Endodermal cell (in vitro differentiated cells): ENCODE measurements at regions not wholly inside any gene's neighbourhood (a gene's known extent, or its start where the extent isn't known, plus 50 kb on each side); places are given as distances from the start of the nearest gene placed in this dataset.
A peak's percentile ranks its signal among the peaks of the same experiment; 100 is the strongest.
"Not testable (repeated sequence)": the region's sequence is repeated elsewhere in the genome, so short reads cannot be mapped to it uniquely, and the experiment has no call there.

Source experiments
- DNase-seq: peaks from one replicate; pipeline ENCODE4 v3.0.0-alpha.2; 2017
- H3K27ac ChIP-seq: 2 replicates; pipeline ENCODE4 v1.5.1; 2013; ENCODE audit warnings: mild to moderate bottlenecking, low read depth, low read length, moderate library complexity
- H3K27me3 ChIP-seq: 2 replicates; pipeline ENCODE4 v1.6.1; 2013; ENCODE audit warnings: mild to moderate bottlenecking, low read length, moderate library complexity; ENCODE audit not compliant: insufficient read depth, control insufficient read depth, poor library complexity, severe bottlenecking
- H3K36me3 ChIP-seq: 2 replicates; pipeline ENCODE4 v1.7.0; 2013; ENCODE audit warnings: mild to moderate bottlenecking, low read length, moderate library complexity; ENCODE audit not compliant: control insufficient read depth, insufficient read depth
- H3K4me1 ChIP-seq: one replicate; pipeline ENCODE4 v1.7.0; 2013; ENCODE audit warnings: low read length; ENCODE audit not compliant: control insufficient read depth, insufficient read depth
- H3K4me3 ChIP-seq: 2 replicates; pipeline ENCODE4 v1.5.1; 2013; ENCODE audit warnings: mild to moderate bottlenecking, low read length, moderate library complexity
- H3K9ac ChIP-seq: 2 replicates; pipeline ENCODE4 v1.6.1; 2013; ENCODE audit warnings: mild to moderate bottlenecking, low read length, moderate library complexity; ENCODE audit not compliant: poor library complexity, severe bottlenecking; ENCODE audit errors: extremely low read depth
- H3K9me3 ChIP-seq: 2 replicates; pipeline ENCODE4 v1.6.1; 2013; ENCODE audit warnings: mild to moderate bottlenecking, low read length, moderate library complexity; ENCODE audit not compliant: control insufficient read depth
- H3K27ac Mint-ChIP-seq: 2 replicates; pipeline ENCODE4 v1.8.0; 2020; ENCODE audit warnings: mixed read lengths
- H3K27me3 Mint-ChIP-seq: 2 replicates; pipeline ENCODE4 v1.8.0; 2021; ENCODE audit warnings: mild to moderate bottlenecking, mixed read lengths; ENCODE audit not compliant: insufficient read depth
- H3K36me3 Mint-ChIP-seq: 2 replicates; pipeline ENCODE4 v1.8.0; 2020; ENCODE audit warnings: low read depth, mixed read lengths
- H3K4me1 Mint-ChIP-seq: 2 replicates; pipeline ENCODE4 v1.8.0; 2020; ENCODE audit warnings: mixed read lengths
- H3K4me3 Mint-ChIP-seq: 2 replicates; pipeline ENCODE4 v1.8.0; 2020; ENCODE audit warnings: mild to moderate bottlenecking, moderate library complexity, mixed read lengths
- H3K9me3 Mint-ChIP-seq: 2 replicates; pipeline ENCODE4 v1.8.0; 2020; ENCODE audit warnings: mild to moderate bottlenecking, mixed read lengths
- WGBS, 2 experiments: methylation state at CpG; one replicate each; pipeline versions ENCODE4 v1.1.5 to v1.1.7; 2013; ENCODE audit warnings: missing lambda C conversion rate in 2 of 2, mixed read lengths in 1 of 2; ENCODE audit not compliant: insufficient coverage in 1 of 2, insufficient read length in 1 of 2; 5-methylcytosine and 5-hydroxymethylcytosine counted together
- TF ChIP-seq, protein P1 (sequence below): fragments of 200-600 bp; sonication (generic); conservative IDR thresholded peaks from 2 replicates; pipeline ENCODE4 v1.5.0; 2021; ENCODE audit warnings: antibody characterized with exemption, mild to moderate bottlenecking

DNA sequence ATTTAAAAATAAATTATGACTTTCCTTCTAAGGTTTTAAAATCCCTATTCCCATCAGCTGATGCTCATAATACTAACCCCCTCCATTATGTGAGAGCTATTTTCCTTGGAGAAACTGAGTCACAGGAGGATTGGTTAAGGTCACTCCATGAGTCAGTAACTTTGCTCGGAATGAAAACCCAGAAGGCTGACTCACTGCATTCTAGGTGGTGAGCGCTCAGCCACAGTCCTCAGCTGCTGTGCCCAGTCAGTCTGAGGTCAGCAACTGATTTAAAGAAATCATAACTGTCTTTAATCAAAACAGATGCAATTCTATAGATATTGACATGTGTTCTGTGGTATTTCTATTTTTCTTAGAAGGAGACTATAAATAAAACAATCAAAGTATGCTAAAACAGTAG is 359.2 kb downstream of the GJA1 start:
- Histone ChIP-seq H3K9ac (no peak overlapping the region), H3K4me1 (no peaks in the 10 kb centered on the region), H3K27ac (no peak overlapping the region), H3K36me3 (no peaks in the 10 kb centered on the region), H3K4me3 (no peak overlapping the region), H3K9me3 (peaks cover 36% of the 10 kb centered on the region), H3K27me3 (no peaks in the 10 kb centered on the region)
- Mint-ChIP-seq H3K27me3 (no peaks in the 10 kb centered on the region), H3K36me3 (peaks cover 7% of the 10 kb centered on the region), H3K27ac (no peak overlapping the region), H3K4me1 (peaks cover 2% of the 10 kb centered on the region), H3K9me3 (peaks cover 32% of the 10 kb centered on the region), H3K4me3 (no peak overlapping the region)
- 92% methylated on average over 2 of the region's 2 CpGs; no CpG with 5 or more reads in 1 of the 2 experiments for WGBS, 2 experiments
- DNase-seq: no peak
- TF ChIP-seq, protein P1, sequence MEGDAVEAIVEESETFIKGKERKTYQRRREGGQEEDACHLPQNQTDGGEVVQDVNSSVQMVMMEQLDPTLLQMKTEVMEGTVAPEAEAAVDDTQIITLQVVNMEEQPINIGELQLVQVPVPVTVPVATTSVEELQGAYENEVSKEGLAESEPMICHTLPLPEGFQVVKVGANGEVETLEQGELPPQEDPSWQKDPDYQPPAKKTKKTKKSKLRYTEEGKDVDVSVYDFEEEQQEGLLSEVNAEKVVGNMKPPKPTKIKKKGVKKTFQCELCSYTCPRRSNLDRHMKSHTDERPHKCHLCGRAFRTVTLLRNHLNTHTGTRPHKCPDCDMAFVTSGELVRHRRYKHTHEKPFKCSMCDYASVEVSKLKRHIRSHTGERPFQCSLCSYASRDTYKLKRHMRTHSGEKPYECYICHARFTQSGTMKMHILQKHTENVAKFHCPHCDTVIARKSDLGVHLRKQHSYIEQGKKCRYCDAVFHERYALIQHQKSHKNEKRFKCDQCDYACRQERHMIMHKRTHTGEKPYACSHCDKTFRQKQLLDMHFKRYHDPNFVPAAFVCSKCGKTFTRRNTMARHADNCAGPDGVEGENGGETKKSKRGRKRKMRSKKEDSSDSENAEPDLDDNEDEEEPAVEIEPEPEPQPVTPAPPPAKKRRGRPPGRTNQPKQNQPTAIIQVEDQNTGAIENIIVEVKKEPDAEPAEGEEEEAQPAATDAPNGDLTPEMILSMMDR: no peak

GRCh38 chr6:121797598-121797997 is 362.2 kb downstream of the GJA1 start:
- H3K27ac ChIP-seq, H3K4me3 Mint-ChIP-seq, H3K9ac ChIP-seq, H3K27ac Mint-ChIP-seq, H3K27me3 Mint-ChIP-seq, H3K36me3 ChIP-seq, H3K4me3 ChIP-seq, H3K4me1 ChIP-seq, H3K4me1 Mint-ChIP-seq, H3K27me3 ChIP-seq: not testable (repeated sequence)
- WGBS, 2 experiments: 92 to 93% methylated on average over 5 to 6 of the region's 6 CpGs
- H3K9me3 ChIP-seq: peaks cover 65% of the 10 kb centered on the region
- Mint-ChIP-seq H3K9me3 (peaks cover 58% of the 10 kb centered on the region), H3K36me3 (peaks cover 13% of the 10 kb centered on the region)
- peak; percentile 52 for DNase-seq

DNA sequence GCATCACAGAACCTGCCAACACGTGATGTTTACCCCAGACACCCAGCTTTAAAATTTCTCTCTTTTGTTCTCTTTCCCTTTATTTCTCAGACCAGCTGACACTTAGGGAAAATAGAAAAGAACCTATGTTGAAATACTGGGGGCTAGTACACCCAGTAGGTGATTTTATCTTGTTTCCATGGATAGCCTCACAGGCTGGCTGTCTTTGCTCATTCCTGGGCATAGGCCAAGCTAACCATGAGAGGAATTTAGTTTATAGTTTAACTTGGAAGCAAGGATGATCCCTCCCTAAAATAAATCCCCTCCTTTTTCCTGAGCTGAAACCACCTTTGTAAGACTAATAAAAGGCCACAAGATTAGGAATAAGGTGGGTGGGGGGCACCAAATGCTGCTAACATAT is 362.7 kb downstream of the GJA1 start:
- H3K27me3 ChIP-seq, H3K36me3 ChIP-seq, H3K4me1 Mint-ChIP-seq, H3K4me3 Mint-ChIP-seq, H3K9ac ChIP-seq, H3K4me1 ChIP-seq, DNase-seq, H3K27ac ChIP-seq, H3K27ac Mint-ChIP-seq, H3K27me3 Mint-ChIP-seq: not testable (repeated sequence)
- WGBS, 2 experiments: 91 to 100% methylated on average over 1 of the region's 1 CpG
- Mint-ChIP-seq H3K36me3 (peaks cover 14% of the 10 kb centered on the region), H3K9me3 (peaks cover 61% of the 10 kb centered on the region)
- peaks cover 66% of the 10 kb centered on the region for H3K9me3 ChIP-seq
- peak overlapping the region; percentile 17 for H3K4me3 ChIP-seq

GRCh38 chr6:121799574-121799973 is 364.1 kb downstream of the GJA1 start:
- no peaks in the 10 kb centered on the region for H3K4me1 Mint-ChIP-seq
- Histone ChIP-seq H3K4me3 (no peak overlapping the region), H3K9me3 (peaks cover 66% of the 10 kb centered on the region), H3K27ac (no peak overlapping the region), H3K9ac (no peak overlapping the region), H3K27me3 (no peaks in the 10 kb centered on the region), H3K36me3 (no peaks in the 10 kb centered on the region), H3K4me1 (no peaks in the 10 kb centered on the region)
- peaks cover 14% of the 10 kb centered on the region for H3K36me3 Mint-ChIP-seq
- TF ChIP-seq, protein P1: no peak
- no peak for DNase-seq
- H3K4me3 Mint-ChIP-seq: no peak overlapping the region
- peaks cover 61% of the 10 kb centered on the region for H3K9me3 Mint-ChIP-seq
- H3K27ac Mint-ChIP-seq: no peak overlapping the region
- no peaks in the 10 kb centered on the region for H3K27me3 Mint-ChIP-seq
